ENCODE measurements at regions not wholly inside any gene's neighbourhood (a gene's known extent, or its start where the extent isn't known, plus 50 kb on each side); places are given as distances from the start of the nearest gene placed in this dataset.

DNA sequence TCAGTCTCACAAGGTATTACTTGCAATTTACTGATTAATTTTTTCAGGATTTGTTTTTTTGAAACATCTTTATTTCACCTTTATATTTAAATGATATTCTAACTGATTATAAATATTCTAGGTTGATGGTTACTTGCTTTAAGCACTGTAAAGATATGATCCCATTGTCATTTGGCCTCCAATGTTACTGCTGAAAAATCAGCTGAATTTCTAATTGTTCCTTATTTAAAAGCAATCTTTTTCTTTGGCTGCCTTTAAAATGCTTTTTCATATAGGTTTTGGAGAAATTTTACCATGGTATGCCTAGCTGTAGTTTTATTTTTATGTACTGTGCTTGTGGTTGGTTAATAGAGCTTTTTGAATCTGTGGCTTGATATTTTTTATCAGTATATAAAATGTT lies 275.6 kb upstream of the PPFIA2 start:
- DNase-seq: no peak

DNA sequence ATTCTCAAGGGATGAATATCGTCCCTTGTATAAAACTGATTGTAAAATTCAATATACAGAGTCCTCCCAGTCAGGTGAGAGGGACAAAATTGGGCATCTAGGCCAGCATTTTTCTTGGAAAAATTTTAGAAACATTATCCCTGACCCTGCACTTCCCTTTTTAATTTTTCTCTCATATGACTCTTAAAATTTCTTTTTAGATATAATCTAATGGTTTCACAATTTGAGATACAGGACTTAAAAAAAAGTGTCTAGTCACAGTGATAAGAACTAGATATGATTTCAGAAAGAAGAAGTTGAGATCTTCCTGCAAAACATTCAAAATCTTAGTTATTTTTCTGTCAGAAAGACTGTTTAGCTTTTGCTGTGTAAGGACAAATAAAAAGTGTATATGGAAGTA lies 270.8 kb upstream of the PPFIA2 start:
- no peak for DNase-seq

DNA sequence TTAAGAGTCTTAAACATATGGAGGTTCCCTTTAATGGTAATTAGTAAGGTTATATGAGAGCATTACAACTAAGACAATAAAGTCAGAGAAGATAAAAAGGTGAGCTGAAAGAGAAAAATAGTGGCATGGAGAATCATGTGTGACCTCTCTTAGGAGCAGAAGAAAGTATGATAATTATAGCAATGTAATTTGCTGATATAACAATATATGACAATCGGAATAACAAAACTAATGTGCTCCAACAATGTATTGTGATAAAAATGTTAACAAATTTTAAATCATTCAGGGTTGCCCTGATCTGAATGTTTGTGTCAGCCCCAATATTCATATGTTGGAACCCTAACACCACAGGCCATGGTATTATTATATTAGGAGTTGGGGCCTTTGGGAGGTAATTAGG lies 269.6 kb upstream of the PPFIA2 start:
- no peak for DNase-seq

DNA sequence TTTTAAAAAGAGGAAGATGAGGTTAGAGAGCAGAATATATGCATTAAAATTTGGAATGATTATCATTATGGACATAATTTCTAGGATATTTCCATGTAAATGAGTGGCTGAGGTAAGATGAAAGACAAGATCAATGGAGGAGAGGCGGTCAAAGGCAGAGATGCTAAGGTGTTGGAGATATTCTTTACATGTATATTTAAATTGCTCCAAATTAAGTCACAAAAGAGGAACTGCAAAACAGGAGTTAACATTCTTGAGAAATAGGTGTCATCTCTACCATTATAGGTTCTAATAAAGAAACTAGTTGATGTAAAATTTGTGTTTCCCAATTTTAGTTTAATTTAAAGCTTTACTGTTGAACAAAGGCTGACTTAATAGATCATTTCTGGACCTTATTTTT lies 268.5 kb upstream of the PPFIA2 start:
- DNase-seq: no peak

DNA sequence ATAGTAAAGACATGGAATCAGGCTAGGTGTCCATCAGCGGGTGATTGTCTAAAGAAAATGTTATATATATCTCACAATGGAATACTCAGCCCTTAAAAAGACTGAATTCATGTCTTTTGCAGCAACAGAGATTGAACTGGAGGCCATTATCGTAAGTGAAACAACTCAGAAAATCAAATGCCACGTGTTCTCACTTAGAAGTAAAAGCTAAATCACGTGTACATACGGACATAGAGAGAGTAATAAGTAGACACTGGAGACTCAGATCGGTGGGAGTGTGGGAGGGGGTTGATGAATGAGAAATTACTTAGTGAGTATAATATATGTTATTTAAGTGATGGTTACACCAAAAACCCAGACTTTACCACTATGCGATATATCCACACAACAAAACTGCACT lies 266.3 kb upstream of the PPFIA2 start:
- no peak for DNase-seq

DNA sequence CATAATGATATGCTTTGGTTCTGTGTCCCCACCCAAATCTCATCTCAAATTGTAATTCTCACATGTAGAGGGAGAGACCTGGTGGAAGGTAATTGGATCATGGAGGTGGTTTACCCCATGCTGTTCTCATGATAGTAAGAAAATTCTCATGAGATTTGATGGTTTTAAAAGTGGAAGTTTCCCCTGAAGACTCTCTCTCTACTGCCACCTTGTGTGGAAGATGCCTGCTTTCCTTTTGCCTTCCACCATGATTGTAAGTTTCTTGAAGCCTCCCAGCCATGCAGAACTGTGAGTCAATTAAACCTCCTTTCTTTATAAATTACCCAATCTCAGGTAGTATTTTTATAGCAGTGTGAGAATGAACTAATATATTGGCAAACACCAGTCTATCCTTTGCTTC lies 260.4 kb upstream of the PPFIA2 start:
- DNase-seq: no peak

DNA sequence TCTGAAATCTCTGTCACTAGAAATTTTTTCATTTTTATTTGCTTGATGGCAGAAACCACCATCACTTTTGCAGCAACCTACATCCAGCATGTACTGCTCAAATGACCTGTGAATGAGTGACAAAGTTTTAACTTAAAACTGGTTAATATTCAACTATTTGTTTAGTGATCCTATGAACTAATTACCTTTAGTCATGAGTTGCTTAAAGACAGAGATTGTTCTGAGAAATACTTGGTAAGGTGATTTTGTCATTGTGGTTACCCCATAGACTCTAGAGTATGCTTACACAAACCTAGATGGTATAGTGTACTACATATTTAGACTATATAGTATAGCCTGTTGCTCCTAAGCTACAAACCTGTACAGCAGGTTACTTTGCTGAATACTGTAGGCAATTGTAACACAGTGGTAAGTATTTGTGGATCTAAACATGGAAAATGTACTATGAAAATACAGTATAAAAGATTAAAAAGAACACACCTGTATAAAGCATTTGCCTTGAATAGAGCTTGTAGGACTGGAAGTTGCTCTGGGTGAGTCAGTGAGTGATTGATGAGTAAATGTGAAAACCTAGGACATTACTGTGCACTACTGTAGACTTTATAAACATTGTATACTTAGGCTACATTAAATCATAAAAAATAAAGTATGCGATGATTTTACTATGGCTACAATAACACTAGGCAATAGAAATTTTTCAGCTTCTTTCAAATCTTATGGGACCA lies 256.6 kb upstream of the PPFIA2 start:
- DNase-seq: no peak

DNA sequence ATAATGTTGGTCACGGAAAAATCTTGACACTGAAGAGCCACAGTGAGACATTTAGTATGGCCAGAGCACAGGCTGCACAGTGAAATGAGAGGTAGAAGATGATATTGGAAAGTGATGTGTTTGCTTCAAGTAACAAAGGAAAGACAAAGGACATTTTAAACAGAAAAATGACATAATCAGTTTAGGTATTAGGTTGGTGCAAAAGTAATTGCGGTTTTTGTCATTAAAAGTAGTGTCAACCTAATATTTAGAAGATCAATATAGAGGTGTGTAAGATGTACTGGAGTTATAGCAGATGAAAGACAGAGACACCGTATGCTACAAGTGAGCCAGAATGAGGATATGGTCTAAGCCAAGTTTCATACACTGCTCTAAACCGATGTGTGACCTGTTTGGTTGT lies 253.0 kb upstream of the PPFIA2 start:
- no peak for DNase-seq

DNA sequence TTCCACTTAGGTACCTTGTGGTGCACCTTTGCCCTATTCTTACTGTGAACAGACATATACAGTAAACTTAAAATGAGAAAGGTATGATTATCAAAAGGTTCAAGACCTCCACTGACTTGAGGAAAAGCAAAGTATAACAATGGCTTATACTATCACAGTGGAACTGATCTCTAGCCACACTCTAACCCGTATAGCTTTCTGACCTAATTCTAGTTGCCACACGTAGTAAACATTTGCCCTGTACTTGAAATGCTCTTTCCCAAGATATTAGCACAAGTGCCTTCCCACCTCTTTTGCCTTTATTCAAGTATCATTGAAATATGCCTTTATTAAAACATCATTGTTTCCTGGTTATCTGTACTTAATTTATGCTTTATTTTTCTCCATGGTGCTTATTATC lies 250.4 kb upstream of the PPFIA2 start:
- DNase-seq: no peak

DNA sequence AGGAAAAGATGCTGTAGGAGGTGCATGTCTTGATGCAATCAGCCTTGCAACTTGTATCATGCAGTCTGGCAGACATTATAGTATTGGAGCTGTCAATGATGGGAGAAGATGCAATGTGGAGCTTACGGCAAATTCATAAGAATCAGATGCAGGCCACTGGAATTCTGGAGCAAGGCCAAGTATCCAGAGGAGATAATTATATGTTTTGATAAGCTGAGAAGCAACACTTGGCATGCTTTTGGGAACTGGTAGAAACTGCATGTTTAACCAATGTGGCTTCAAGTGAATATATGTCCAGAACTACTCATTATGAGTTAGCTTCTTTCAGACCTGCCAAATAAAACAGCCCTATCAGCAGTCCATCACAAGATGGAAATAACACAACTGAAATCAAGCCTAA lies 249.1 kb upstream of the PPFIA2 start:
- DNase-seq: no peak

DNA sequence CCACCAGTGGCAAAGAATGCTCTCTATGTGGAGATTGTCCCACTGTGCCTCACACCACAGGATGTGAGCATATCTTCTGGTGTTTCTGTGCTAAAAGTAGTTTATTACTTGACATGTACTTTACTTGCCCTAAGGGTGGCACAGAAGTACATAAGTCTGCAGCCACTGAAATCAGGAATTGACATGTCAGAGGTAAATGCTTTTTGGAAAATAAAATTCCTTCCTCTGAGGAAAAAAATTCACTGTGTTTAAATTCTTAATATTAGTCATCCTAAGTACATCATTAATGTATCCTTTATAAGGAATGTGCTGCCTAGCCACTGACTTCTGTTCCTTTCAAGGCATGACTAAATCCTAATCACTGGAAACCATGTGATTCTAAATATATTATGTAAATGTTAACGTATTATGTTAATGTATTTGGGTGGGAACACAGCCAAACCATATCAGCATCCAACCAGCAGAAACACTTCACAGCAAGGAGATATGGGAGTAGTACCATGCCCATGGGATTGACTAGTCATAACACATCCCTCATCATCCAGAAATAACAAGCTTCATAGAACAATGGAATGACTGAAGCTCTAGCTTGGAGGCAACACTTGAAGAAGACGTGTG lies 239.7 kb upstream of the PPFIA2 start:
- no peak for DNase-seq

DNA sequence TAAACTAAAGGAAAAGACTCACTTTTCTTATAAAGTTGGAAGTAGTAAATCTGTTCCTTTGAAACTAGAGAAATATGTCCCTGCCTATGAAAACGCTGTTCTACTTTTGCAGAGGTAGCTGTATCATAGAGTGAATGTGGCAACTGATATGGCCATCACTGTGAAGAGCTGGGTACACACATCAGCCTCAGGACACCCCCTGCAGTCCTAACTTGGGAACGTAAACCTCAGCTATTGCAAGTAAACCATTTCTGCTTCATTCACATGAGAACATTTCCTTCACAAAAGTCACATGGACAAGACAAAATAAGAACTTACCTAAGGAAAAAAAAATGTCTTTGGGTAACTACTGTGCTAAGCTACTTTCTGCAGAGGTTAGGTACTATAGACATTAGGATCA lies 233.3 kb upstream of the PPFIA2 start:
- DNase-seq: no peak

DNA sequence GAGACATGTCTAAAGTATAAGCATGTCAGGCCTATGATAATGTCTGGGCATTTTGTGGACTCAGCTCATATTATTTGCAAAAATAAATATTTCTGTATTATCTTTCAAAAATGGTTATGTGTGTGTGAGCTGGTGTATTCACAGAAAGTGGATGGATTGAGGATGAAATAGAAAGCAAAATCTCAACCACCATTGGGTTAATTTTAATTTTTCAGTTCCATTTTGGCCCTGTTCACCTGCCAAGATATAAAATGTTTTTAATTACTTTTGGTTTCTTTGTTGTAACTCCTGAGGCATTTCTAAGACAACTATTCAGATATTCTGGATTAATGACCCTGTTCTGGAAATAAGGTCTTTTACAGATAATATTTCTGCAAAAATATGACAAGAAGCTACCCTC lies 232.7 kb upstream of the PPFIA2 start:
- no peak for DNase-seq

DNA sequence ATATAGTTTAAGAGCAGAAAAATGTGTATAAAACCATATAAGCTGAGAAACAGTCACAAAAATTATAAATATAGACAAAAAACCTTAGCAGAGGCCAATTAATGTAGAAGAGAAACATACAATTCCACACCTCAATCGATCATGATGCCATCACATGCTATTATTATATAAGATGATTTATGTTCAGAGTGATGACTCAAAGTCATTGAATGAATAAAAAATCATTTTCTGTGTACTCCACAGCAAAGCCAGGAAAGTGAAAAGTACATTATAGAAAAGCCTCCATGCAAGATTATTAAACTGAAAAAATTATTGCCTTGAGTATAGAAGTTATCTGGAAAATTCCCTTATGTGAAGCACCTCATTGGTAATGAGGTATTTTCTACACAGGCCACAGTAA lies 229.2 kb upstream of the PPFIA2 start:
- DNase-seq: no peak

DNA sequence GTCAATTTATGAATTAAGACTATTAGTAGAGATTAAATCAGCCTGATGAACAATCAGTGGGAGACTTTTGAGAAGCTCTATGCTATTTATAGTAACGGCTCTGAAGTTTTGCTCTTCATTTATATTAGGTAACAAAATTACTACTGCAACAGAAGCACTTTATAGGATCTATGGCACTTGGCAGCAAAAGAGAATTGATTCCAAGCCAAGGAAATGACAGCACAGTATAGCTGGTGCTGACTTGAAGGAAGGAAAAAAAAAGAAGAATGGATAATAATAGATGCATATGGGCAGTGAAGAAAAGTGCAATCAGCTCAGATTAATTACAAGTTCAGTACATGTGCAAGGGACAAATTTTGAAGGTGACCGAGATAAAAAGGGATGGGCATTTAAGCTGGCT lies 228.2 kb upstream of the PPFIA2 start:
- DNase-seq: no peak

DNA sequence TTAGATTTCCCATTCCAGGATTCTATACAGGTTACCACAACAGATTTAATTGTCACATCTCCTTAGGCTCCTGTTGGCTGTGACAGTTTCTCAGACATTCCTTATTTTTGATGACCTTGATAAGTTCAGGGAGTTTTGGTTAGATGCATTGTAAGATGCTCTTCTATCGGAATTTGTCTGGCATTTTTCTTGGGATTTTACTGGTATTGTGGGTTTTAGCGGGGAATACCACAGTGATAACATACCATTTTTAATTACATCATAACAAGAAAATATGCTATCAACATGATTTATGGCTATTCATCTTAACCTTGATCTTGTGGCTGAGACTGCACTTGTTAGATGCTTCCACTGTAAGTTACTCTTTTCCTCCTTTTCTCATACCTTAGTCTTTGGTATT lies 217.5 kb upstream of the PPFIA2 start:
- DNase-seq: no peak

DNA sequence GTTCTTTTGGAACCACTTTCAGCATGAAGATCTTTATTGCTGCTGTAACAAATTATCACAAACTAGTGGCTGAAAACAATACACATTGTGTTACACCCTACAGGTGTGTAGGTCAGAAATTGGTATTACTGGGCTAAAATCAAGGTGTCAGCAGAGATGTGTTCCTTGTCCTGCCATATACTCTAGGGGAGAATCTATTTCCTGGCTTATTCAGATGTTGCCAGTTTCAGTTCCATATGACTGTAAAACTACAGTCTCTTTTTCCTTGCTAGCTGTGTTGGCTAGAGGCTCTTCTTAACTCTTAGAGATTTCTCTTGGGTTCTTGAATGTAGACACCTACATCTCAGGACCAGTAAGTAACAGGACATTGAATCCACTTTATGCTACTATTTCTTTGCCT lies 215.6 kb upstream of the PPFIA2 start:
- DNase-seq: no peak

DNA sequence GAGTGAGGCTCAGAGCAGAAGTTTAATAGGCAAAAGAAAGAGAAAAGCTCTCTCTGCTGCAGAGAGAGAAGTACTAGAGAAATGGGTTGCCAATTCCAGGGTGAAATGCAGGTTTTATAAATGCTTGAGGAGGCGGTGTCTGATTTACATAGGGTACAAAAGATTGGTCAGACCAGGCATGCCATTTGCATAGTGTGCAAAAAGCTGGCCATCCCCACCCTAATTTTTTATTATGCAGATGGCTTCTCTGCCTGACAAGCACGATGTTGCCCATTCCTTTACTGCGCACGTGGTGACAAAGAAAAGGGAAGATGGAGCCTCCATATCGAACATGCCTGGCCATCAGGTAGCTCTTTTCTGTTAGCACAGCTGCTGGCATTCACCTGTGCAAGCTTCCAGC lies 209.3 kb upstream of the PPFIA2 start:
- DNase-seq: no peak

DNA sequence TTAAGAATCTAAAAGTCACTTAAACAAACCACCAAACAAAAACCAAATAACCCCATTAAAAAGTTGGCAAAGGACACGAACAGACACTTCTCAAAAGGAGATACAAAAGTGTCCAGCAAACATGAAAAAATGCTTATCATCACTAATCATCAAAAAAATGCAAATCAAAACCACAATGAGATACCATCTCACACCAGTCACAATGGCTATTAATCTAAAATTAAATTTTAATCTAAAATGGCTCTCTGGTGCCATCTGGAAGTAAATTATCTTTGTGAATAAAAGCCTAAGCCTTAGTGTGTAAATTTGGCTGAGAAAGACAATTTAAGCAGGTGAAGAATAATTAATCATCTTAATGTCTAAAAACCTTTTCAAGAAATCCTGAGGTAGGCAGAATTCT lies 204.5 kb upstream of the PPFIA2 start:
- DNase-seq: no peak

DNA sequence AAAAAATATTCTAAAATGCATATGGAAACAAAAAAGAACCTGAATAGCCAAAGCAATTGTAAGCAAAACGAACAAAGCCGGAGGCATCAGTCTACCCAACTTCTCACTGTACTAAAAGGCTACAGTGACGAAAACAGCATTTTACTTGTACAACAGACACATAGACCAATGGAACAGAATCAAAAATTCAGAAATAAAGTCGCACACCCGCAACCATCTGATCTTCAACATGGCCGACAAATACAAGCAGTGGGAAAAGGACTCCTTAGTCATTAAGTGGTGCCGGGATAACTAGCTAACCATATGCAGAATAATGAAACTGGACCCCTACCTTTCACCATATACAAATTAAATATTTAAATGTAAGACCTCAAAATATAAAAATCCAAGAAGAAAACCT lies 203.9 kb upstream of the PPFIA2 start:
- no peak for DNase-seq

DNA sequence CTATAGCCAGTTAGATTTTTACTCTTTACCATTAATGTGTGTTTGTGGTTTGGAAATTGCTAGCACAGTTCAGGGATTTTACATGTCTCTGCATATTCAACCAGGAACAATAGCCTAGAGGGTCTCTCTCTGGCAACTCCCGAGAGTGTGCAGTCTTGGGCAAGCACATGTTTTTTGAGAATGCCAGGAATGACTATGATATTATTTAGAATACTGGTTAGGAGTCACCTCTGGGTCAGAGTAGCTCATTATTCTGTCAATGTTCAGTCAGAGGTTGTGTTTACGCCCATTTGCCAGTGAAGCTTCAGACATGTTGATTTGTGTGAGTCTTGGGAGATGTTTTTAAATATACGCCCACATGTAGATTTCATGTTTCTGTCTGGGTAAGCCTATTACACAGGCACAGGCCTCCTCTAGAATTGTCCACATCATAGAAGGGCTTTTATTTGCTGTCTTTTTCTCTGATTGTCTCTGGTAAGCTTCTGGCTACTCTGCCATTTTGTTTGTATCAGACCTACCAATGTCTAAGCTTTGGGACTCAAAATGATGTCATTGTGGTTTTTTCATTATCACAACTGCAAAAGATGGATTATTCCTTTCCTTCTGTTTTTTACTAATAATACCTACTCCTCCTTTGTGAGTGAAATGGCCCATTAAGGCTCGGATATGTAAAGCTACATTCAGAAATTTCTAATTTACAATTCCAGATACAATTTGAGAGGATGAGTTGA lies 203.1 kb upstream of the PPFIA2 start:
- no peak for DNase-seq

DNA sequence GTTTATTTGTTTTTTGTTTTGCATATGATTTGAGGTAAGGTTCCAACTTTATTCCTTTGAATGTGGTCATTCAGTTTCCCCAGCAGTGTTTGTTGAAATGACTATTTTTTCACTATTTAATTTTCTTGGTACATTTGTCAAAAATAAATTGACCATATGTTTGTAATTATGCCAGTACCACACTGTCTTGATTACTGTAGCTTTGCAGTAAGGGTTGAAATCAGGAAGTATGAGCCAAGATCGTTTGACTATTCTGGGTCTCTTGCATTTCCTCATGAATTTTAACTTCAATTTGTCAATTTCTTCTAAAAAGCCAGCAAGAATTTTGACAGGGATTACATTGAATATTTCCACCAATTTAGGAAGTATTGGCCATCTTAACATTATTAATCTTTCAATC lies 199.3 kb upstream of the PPFIA2 start:
- no peak for DNase-seq

DNA sequence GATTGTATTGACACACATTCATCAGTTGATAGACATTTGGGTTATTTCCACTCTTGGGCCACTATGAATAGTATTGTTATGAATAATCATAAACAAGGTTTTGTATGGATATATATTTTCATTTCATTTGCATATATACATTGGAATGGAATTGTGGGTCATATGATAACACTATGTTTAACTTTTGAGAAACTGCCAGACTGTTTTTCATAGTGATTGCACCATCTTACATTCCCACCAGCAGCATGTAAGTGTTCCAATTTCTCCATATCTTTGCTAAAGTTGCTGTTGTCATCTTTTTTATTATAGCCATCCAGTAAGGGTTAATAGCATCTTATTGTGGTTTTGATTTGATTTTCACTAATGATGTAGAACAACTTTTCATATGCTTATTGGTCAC lies 198.5 kb upstream of the PPFIA2 start:
- DNase-seq: no peak

DNA sequence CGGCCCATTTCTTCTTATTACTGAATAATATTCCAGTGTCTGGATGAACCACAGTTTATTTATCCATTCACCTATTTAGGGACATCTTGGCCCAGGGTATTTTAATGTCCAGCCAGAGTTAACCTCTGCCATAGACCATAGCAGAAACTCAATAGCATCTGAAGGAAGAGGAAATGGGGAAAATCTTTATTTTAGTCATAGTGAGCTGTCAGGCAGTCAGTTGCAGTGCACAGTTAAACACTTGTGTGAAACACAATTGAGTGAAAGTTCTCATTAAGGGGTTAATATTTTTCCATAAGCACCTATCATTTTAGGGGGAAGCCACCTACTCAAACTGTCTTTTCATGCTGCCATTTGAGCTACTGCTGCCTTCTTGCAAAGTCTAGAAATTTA lies 197.3 kb upstream of the PPFIA2 start:
- DNase-seq: no peak

DNA sequence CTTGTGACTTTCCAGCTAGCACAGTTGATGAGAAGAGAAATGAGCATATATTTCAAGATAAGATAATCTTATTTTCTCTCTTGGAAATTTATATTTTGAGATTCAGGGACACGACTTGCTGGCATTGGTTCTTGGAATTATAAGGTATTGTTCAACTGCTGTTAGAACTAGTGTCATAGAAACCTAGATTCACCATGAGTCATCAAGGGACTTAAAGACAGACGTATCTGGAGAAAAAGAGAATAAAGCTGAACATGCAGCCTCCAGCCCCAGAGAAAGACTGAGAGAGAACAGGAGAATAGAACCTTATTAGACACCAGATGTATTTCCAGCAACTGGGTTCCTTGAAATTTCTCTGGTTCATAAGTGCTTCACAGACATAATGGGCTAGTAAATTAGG lies 194.4 kb upstream of the PPFIA2 start:
- no peak for DNase-seq

Measured in amniotic stem cell (primary cell).